Endothelial cell of umbilical vein (primary cell): ENCODE measurements at regions not wholly inside any gene's neighbourhood (a gene's known extent, or its start where the extent isn't known, plus 50 kb on each side); places are given as distances from the start of the nearest gene placed in this dataset.

ENCODE experiments used
- BruUV-seq: library from RNA; stranded (reverse); fragments of 400-500 nt; replicated peaks from 2 replicates; lab custom pipeline; 2021; lab: Mats Ljungman, UMichigan
- CTCF ChIA-PET: fragments of 300-600, 350-600 bp; sonication (Branson Sonifier 250); formaldehyde crosslinking; loops from one replicate; lab custom pipeline; 2021; ENCODE audit warnings: antibody characterized with exemption, inconsistent platforms; lab: Charles Lee
- POLR2A ChIA-PET: fragments of 300-600, 350-600 bp; sonication (Branson Sonifier 250); formaldehyde crosslinking; loops from one replicate; lab custom pipeline; 2021; ENCODE audit warnings: antibody characterized with exemption, inconsistent platforms; lab: Charles Lee
- DNase-seq: peaks from one replicate; pipeline ENCODE4 v3.0.0-alpha.2; 2011; ENCODE audit warnings: low read depth, low spot score
- FAIRE-seq: peaks from 2 replicates; lab custom pipeline; 2011; peaks lifted over from hg19 to GRCh38; lab: Jason Lieb, UNC
- H2AFZ ChIP-seq: 2 replicates; pipeline ENCODE4 v1.6.0; 2012; ENCODE audit warnings: low read depth, low read length, control low read depth, inconsistent platforms
- H3K27ac ChIP-seq: 2 replicates; pipeline ENCODE4 v1.5.1; 2011; ENCODE audit warnings: low read depth, mild to moderate bottlenecking, control low read depth, low read length, moderate library complexity; ENCODE audit not compliant: insufficient read depth
- H3K27me3 ChIP-seq, 2 experiments: 2 replicates each; pipeline versions ENCODE4 v1.6.0 to v1.6.1; 2011; ENCODE audit warnings: low read length in 2 of 2, mixed read lengths in 1 of 2; ENCODE audit not compliant: control insufficient read depth in 2 of 2, insufficient read depth in 2 of 2
- H3K36me3 ChIP-seq, 2 experiments: 2 replicates in 1 of 2; 3 replicates in 1 of 2; pipeline ENCODE4 v1.5.1; 2011; ENCODE audit warnings: low read length in 2 of 2, mild to moderate bottlenecking in 1 of 2, moderate library complexity in 1 of 2; ENCODE audit not compliant: control insufficient read depth in 2 of 2, insufficient read depth in 2 of 2; ENCODE audit errors: extremely low read depth in 1 of 2
- H3K4me1 ChIP-seq: 3 replicates; pipeline ENCODE4 v1.5.1; 2011; ENCODE audit warnings: mild to moderate bottlenecking, low read length; ENCODE audit not compliant: control insufficient read depth, insufficient read depth; ENCODE audit errors: extremely low read depth
- H3K4me2 ChIP-seq: 2 replicates; pipeline ENCODE4 v1.6.1; 2011; ENCODE audit warnings: low read length, control low read depth, mixed read lengths; ENCODE audit not compliant: insufficient read depth
- H3K4me3 ChIP-seq, 3 experiments: fragments of 200-600 bp in 1 of 3; sonication (generic), shearing (Covaris generic) in 1 of 3; replicated peaks in 1 of 3; 2 replicates each; pipeline ENCODE4 v1.5.1; 2011 to 2016; ENCODE audit warnings: control low read depth in 3 of 3, low read length in 3 of 3, mild to moderate bottlenecking in 2 of 3, inconsistent platforms in 1 of 3, low read depth in 1 of 3, moderate library complexity in 1 of 3; ENCODE audit not compliant: insufficient read depth in 1 of 3
- H3K79me2 ChIP-seq: 2 replicates; pipeline ENCODE4 v1.6.0; 2012; ENCODE audit warnings: low read length, inconsistent platforms; ENCODE audit not compliant: control insufficient read depth, insufficient read depth
- H3K9ac ChIP-seq: replicated peaks from 2 replicates; pipeline ENCODE3; 2011; ENCODE audit warnings: low read length, control low read depth; ENCODE audit not compliant: insufficient read depth; ENCODE audit errors: extremely low read depth
- H3K9me1 ChIP-seq: replicated peaks from 3 replicates; pipeline ENCODE4 v1.6.0; 2011; ENCODE audit warnings: mild to moderate bottlenecking, low read length; ENCODE audit not compliant: control insufficient read depth, insufficient read depth; ENCODE audit errors: extremely low read depth
- H3K9me3 ChIP-seq: replicated peaks from 2 replicates; pipeline ENCODE4 v1.5.1; 2012; ENCODE audit warnings: low read length, inconsistent platforms; ENCODE audit not compliant: control insufficient read depth, insufficient read depth
- H4K20me1 ChIP-seq: replicated peaks from 2 replicates; pipeline ENCODE3; 2011; ENCODE audit warnings: mild to moderate bottlenecking, low read length; ENCODE audit not compliant: control insufficient read depth, insufficient read depth; ENCODE audit errors: extremely low read depth
- CTCF ChIP-seq, 2 donors: IDR thresholded peaks; 1 replicate in 1 of 2; 2 replicates in 1 of 2; pipeline ENCODE4 v1.5.1; 2011; ENCODE audit warnings: low read length in 2 of 2, mild to moderate bottlenecking in 2 of 2, moderate library complexity in 2 of 2, control low read depth in 1 of 2, inconsistent platforms in 1 of 2, low read depth in 1 of 2; ENCODE audit not compliant: insufficient read depth in 1 of 2; ENCODE audit errors: extremely low read depth in 1 of 2
- EZH2 ChIP-seq: IDR thresholded peaks from 2 replicates; pipeline ENCODE4 v1.6.1; 2012; ENCODE audit warnings: borderline replicate concordance, low read depth, mild to moderate bottlenecking, moderate library complexity, low read length, inconsistent platforms; ENCODE audit not compliant: severe bottlenecking
- FOS ChIP-seq: IDR thresholded peaks from 2 replicates; pipeline ENCODE4 v1.6.1; 2011; ENCODE audit warnings: mild to moderate bottlenecking, low read length, moderate library complexity, borderline replicate concordance; ENCODE audit not compliant: insufficient read depth
- GATA2 ChIP-seq: IDR thresholded peaks from 2 replicates; pipeline ENCODE4 v1.7.0; 2011; ENCODE audit warnings: low read depth, mild to moderate bottlenecking, moderate library complexity, mixed read lengths, low read length; ENCODE audit not compliant: insufficient read length, insufficient read depth
- JUN ChIP-seq: IDR thresholded peaks from 2 replicates; pipeline ENCODE4 v1.6.1; 2011; ENCODE audit warnings: borderline replicate concordance, low read depth; ENCODE audit not compliant: insufficient read length, insufficient read depth
- MAX ChIP-seq: IDR thresholded peaks from 2 replicates; pipeline ENCODE4 v1.6.1; 2011; ENCODE audit not compliant: insufficient read depth, insufficient read length
- MYC ChIP-seq: IDR thresholded peaks from one replicate; pipeline ENCODE4 v1.6.1; 2011; ENCODE audit warnings: mild to moderate bottlenecking, low read depth, low read length
- POLR2A ChIP-seq: IDR thresholded peaks from 2 replicates; pipeline ENCODE4 v1.6.1; 2012; ENCODE audit warnings: low read depth, mild to moderate bottlenecking, control low read depth, low read length
- POLR2AphosphoS5 ChIP-seq: IDR thresholded peaks from 2 replicates; pipeline ENCODE4 v1.6.1; 2012; ENCODE audit warnings: low read depth, mild to moderate bottlenecking, control low read depth, low read length, moderate library complexity; ENCODE audit not compliant: insufficient read depth
- dilution Hi-C: fragments of 300-500 bp; cut with MboI; formaldehyde crosslinking; loops from one replicate; pipeline ENCODE4 v1.15.0; 2019; ENCODE audit warnings: low sequenced_read_pairs; ENCODE audit not compliant: extremely low pct_ligation_motif_present
- intact Hi-C: fragments of 100-400 bp; cut with micrococcal nuclease; formaldehyde crosslinking; loops from one replicate; pipeline ENCODE4 v1.10.0; 2022

GRCh38 chr3:117606866-117607265 lies 897.3 kb downstream of the TUSC7 start:
- no peak overlapping the region for H2AFZ ChIP-seq
- dilution Hi-C loops (no loop called here), intact Hi-C loops (no loop called here)
- BruUV-seq: no TSS peak
- no peaks in the 10 kb centered on the region for H3K79me2 ChIP-seq
- ChIA-PET POLR2A (no interaction called here), CTCF (no interaction called here)
- no peaks in the 10 kb centered on the region for H3K27me3 ChIP-seq
- no peak overlapping the region for H3K4me2 ChIP-seq
- FAIRE-seq: no peak
- H3K9me3 ChIP-seq: no peaks in the 10 kb centered on the region
- H3K9ac ChIP-seq: no peak overlapping the region
- H3K4me3 ChIP-seq: no peak overlapping the region
- TF ChIP-seq EZH2 (no peak), GATA2 (no peak), MYC (no peak), POLR2AphosphoS5 (no peak), FOS (no peak), MAX (no peak), POLR2A (no peak), JUN (no peak), CTCF (IDR thresholded peaks at IDR 0.05; ENCODE audit: extremely low read depth in 1 of 2, insufficient read depth in 1 of 2, low read depth in 1 of 2, low read length in 2 of 2) (no peak)
- peaks cover 14% of the 10 kb centered on the region for H3K4me1 ChIP-seq
- H3K27ac ChIP-seq: no peak overlapping the region
- no peaks in the 10 kb centered on the region for H4K20me1 ChIP-seq
- no peak for DNase-seq
- no peaks in the 10 kb centered on the region for H3K9me1 ChIP-seq
- no peaks in the 10 kb centered on the region for H3K36me3 ChIP-seq
